Astrocyte of the spinal cord (primary cell): ENCODE measurements at regions not wholly inside any gene's neighbourhood (a gene's known extent, or its start where the extent isn't known, plus 50 kb on each side); places are given as distances from the start of the nearest gene placed in this dataset.

ENCODE experiments used
- DNase-seq: peaks from one replicate; pipeline ENCODE4 v3.0.0; 2011; ENCODE audit warnings: low read depth, low spot score
- H3K4me3 ChIP-seq: 2 replicates; pipeline ENCODE4 v1.5.1; 2011; ENCODE audit warnings: low read depth, mild to moderate bottlenecking, low read length, moderate library complexity
- CTCF ChIP-seq: IDR thresholded peaks from 2 replicates; pipeline ENCODE4 v1.5.1; 2012; ENCODE audit warnings: low read depth, mild to moderate bottlenecking, low read length, inconsistent platforms
- in situ Hi-C: cut with HindIII; loops from 2 replicates; pipeline ENCODE4 v1.10.0; 2017; ENCODE audit warnings: low sequenced_read_pairs

GRCh38 chr9:88025411-88026117 is 51.2 kb upstream of the CDK20 start:
- no peak for TF ChIP-seq CTCF
- no peak overlapping the region for H3K4me3 ChIP-seq
- in situ Hi-C loops = no loop called here
- no peak for DNase-seq

GRCh38 chr9:88024896-88025295 is 50.6 kb upstream of the CDK20 start:
- DNase-seq = no peak
- in situ Hi-C loops = no loop called here
- no peak overlapping the region for H3K4me3 ChIP-seq
- no peak for TF ChIP-seq CTCF
